HEK293T (cell line): ENCODE measurements at regions not wholly inside any gene's neighbourhood (a gene's known extent, or its start where the extent isn't known, plus 50 kb on each side); places are given as distances from the start of the nearest gene placed in this dataset.

ENCODE experiments used
- CTCF ChIA-PET: fragments of 350-600 bp; formaldehyde crosslinking; extraction: SDS; loops from one replicate; lab custom pipeline; 2021; ENCODE audit warnings: antibody characterized with exemption, inconsistent platforms; lab: Yijun Ruan, JAX
- POLR2A ChIA-PET: fragments of 350-600 bp; formaldehyde crosslinking; extraction: SDS; loops from one replicate; lab custom pipeline; 2020; ENCODE audit warnings: antibody characterized with exemption, inconsistent platforms; lab: Yijun Ruan, JAX
- DNase-seq: peaks from one replicate; pipeline ENCODE4 v3.0.0; 2012; ENCODE audit warnings: mixed read lengths; ENCODE audit errors: extremely low spot score
- ARNT ChIP-seq: fragments of 450-650 bp; IDR thresholded peaks from 2 replicates; pipeline ENCODE4 v1.6.1; 2017; ENCODE audit warnings: mild to moderate bottlenecking
- BHLHE40 ChIP-seq: fragments of 450-650 bp; IDR thresholded peaks from 2 replicates; pipeline ENCODE4 v1.6.1; 2016; ENCODE audit warnings: mild to moderate bottlenecking, moderate library complexity, borderline replicate concordance
- CTBP1 ChIP-seq: fragments of 450-650 bp; IDR thresholded peaks from 2 replicates; pipeline ENCODE4 v1.6.1; 2016; ENCODE audit warnings: borderline replicate concordance
- ELF4 ChIP-seq: fragments of 450-650 bp; IDR thresholded peaks from 2 replicates; pipeline ENCODE4 v1.6.1; 2017; ENCODE audit warnings: antibody characterized with exemption
- FOXA1 ChIP-seq: fragments of 450-650 bp; IDR thresholded peaks from 2 replicates; pipeline ENCODE4 v1.6.1; 2016; ENCODE audit warnings: mild to moderate bottlenecking
- FOXK2 ChIP-seq: fragments of 450-650 bp; IDR thresholded peaks from 2 replicates; pipeline ENCODE4 v1.6.1; 2016; ENCODE audit warnings: mild to moderate bottlenecking
- FOXM1 ChIP-seq: fragments of 450-650 bp; IDR thresholded peaks from 2 replicates; pipeline ENCODE4 v1.6.1; 2017; ENCODE audit warnings: mild to moderate bottlenecking, borderline replicate concordance
- HDGF ChIP-seq: fragments of 450-650 bp; IDR thresholded peaks from 2 replicates; pipeline ENCODE4 v1.6.1; 2017; ENCODE audit warnings: antibody characterized with exemption, borderline replicate concordance
- L3MBTL2 ChIP-seq: fragments of 450-650 bp; conservative IDR thresholded peaks from 2 replicates; pipeline ENCODE4 v1.6.1; 2016; ENCODE audit warnings: mild to moderate bottlenecking
- LEF1 ChIP-seq: fragments of 450-650 bp; IDR thresholded peaks from 2 replicates; pipeline ENCODE4 v1.6.1; 2017; ENCODE audit warnings: mild to moderate bottlenecking, borderline replicate concordance
- NFRKB ChIP-seq: fragments of 450-650 bp; IDR thresholded peaks from 2 replicates; pipeline ENCODE4 v1.6.1; 2016; ENCODE audit warnings: mild to moderate bottlenecking, moderate library complexity
- SP1 ChIP-seq: fragments of 450-650 bp; IDR thresholded peaks from 2 replicates; pipeline ENCODE4 v1.6.1; 2017
- SUZ12 ChIP-seq: fragments of 450-650 bp; IDR thresholded peaks from 2 replicates; pipeline ENCODE4 v1.6.1; 2016; ENCODE audit warnings: mild to moderate bottlenecking
- TARDBP ChIP-seq: fragments of 450-650 bp; IDR thresholded peaks from 2 replicates; pipeline ENCODE4 v1.6.1; 2016
- ZNF384 ChIP-seq: fragments of 450-650 bp; IDR thresholded peaks from 2 replicates; pipeline ENCODE4 v1.6.1; 2016
- TF ChIP-seq, protein P1 (sequence below): fragments of 450-650 bp; IDR thresholded peaks from 2 replicates; pipeline ENCODE4 v1.6.1; 2016

DNA sequence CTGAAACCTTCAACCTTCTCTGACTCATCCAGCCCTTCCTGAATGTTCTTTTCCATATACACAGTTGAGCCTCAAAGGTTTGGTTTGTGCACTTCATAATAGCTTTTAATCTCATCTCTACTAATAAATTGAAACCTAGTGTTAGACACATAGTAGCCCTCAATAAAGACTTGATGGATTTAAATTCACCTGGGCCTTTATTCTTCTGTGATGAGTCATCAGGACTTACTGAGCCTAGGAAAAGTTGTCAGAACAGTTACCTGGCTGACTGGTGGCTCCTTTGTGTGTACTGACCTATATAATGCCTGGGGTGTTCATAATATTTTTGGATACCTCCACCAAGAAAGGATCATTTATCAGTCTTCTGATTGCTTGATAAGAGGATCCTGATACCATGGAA is 86.4 kb upstream of the NTF3 start:
- CTCF ChIA-PET, result no interaction called here

DNA sequence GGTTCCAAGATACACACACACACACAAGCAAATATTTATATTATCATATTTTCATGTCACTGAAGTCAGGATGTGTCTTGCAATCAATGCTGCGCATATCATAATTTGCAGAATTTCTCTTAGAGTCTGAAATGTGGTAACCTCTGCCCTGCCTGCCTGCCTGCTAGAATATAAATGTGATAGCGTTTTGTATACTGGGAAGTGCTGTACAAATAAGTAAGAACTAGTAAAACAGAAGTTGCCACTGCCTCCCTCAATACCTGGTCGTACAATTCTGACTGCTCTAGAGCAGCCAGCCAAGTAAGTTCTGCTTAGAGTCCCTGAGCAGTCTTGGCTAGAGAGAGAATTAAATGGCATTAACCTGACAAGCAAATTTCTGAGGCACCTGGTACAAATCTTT is 83.9 kb upstream of the NTF3 start:
- no peak for DNase-seq
- CTCF ChIA-PET, result no interaction called here
- POLR2A ChIA-PET, result no interaction called here
- no peak for TF ChIP-seq FOXK2

More for the DNA sequence above, 86.4 kb upstream of the NTF3 start:
- no peak for TF ChIP-seq L3MBTL2
- no peak for TF ChIP-seq FOXA1
- TF ChIP-seq, protein P1, sequence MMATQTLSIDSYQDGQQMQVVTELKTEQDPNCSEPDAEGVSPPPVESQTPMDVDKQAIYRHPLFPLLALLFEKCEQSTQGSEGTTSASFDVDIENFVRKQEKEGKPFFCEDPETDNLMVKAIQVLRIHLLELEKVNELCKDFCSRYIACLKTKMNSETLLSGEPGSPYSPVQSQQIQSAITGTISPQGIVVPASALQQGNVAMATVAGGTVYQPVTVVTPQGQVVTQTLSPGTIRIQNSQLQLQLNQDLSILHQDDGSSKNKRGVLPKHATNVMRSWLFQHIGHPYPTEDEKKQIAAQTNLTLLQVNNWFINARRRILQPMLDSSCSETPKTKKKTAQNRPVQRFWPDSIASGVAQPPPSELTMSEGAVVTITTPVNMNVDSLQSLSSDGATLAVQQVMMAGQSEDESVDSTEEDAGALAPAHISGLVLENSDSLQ, result no peak
- TF ChIP-seq CTBP1, result no peak
- no peak for TF ChIP-seq NFRKB
- TF ChIP-seq ZNF384, result no peak
- TF ChIP-seq SUZ12, result no peak
- TF ChIP-seq FOXM1, result no peak
- no peak for TF ChIP-seq BHLHE40
- no peak for TF ChIP-seq FOXK2
- no peak for TF ChIP-seq LEF1
- TF ChIP-seq HDGF, result no peak
- no peak for TF ChIP-seq ARNT
- no peak for TF ChIP-seq TARDBP
- no peak for TF ChIP-seq ELF4
- TF ChIP-seq SP1, result no peak
- DNase-seq, result no peak
- POLR2A ChIA-PET, result no interaction called here

DNA sequence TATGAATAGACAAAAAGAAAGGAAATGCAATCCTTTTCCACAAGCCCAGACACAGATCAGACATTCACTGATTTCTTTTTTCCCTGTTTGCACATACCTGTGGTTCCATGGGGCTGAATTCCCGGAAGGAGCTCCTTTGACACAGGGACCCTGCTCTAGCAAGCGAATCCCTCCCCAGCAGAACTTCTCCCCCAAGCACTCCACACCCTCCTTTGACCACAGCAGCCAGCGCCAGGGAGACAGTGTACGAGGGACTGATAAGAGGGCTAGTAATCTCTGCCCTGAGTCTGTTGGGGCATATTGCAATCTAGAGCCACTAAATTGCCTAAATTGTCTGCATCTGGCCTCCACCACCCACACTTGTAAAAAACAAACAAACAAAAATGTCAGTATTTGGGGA is 83.4 kb upstream of the NTF3 start:
- ChIA-PET CTCF (no interaction called here), POLR2A (no interaction called here)
- TF ChIP-seq FOXK2 (no peak), ARNT (no peak), L3MBTL2 (no peak), FOXA1 (no peak), NFRKB (no peak), ELF4 (no peak), LEF1 (no peak), HDGF (no peak), ZNF384 (no peak), SP1 (no peak), SUZ12 (no peak), CTBP1 (no peak), TARDBP (no peak), BHLHE40 (no peak), FOXM1 (no peak)
- TF ChIP-seq, protein P1, result no peak
- DNase-seq, result no peak

DNA sequence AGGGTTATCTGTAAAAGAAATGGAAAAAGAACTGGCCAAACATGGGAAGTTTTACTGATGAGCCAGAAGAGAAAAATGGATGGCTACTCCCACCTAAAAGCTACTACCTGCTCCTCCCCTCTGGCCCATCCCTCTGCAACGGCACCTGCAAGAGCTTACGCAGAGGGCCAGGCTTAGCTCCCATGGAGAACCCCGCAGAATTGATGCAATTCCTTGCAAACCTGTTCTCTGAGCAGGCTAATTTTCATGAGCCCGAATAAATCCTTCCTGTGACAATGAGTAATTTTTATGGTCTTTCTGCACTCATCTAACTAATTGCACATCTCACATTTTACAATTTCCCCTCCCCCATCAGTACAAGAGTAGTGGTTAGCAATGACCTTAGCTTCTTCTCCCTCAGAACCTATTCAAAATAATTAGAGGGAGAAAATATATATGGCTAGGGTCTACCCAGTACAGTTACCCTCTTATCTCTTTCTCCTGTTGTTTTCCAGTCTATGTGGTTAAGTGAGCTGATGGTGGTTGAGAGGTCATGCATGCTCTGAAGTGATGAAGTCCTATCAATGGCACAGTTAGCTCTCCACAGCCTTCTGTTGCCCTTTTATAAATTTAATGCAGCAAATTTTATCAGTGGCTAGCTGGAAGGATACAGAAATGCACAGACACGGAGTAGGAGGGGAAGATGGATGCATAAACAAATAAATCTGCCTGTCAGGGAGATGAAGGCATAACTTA is 67.7 kb upstream of the NTF3 start:
- no peak for DNase-seq
- POLR2A ChIA-PET, result no interaction called here
- no peak for TF ChIP-seq CTBP1
- no peak for TF ChIP-seq FOXA1
- no peak for TF ChIP-seq BHLHE40
- no peak for TF ChIP-seq ELF4
- CTCF ChIA-PET, result no interaction called here

DNA sequence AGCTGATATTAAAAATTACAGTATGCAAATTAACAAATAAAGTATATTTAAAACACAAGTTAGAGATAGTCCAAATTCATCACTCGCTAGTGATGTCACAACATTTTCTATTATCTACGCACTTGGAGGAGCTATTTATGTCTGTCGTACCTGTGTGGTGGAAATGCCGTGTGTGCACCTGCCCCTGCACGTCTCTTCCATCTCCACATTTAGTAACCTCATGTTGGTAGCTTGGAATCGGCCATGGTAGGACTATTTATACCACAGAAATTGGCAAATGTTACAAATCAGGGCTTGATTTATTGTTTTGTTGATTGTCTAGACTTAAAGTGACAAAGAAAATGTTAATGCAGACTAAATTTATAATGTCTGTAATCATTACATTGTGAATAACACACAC is 62.6 kb upstream of the NTF3 start:
- CTCF ChIA-PET, result no interaction called here
- no peak for TF ChIP-seq SUZ12
- TF ChIP-seq FOXM1, result no peak
- no peak for TF ChIP-seq NFRKB
- no peak for TF ChIP-seq TARDBP
- no peak for TF ChIP-seq HDGF
- TF ChIP-seq, protein P1, result no peak
- no peak for TF ChIP-seq CTBP1
- TF ChIP-seq BHLHE40, result no peak
- no peak for TF ChIP-seq FOXA1
- no peak for TF ChIP-seq ZNF384
- no peak for TF ChIP-seq LEF1
- no peak for TF ChIP-seq FOXK2
- TF ChIP-seq ELF4, result no peak
- no peak for TF ChIP-seq SP1
- TF ChIP-seq L3MBTL2, result no peak
- POLR2A ChIA-PET, result no interaction called here
- DNase-seq, result no peak

DNA sequence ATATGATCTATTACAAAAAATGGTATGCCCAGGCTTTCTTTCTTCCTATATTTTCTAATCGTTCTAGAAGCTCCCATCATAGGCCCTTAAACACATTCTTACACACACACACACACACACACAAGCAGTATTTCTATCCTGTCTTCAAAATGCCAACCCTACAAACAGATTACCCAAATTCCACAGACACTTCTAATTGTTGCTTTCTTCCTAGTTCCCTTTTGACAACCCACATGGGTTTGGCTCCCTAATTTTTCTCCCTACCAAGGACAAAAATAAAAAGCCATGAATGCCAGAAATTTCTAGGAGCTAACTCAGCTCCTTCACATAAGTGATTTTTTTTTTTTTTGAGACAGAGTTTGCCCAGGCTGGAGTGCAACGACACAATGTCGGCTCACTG is 60.3 kb upstream of the NTF3 start:
- no peak for DNase-seq
- ChIA-PET POLR2A (no interaction called here), CTCF (no interaction called here)
- TF ChIP-seq LEF1 (no peak), FOXA1 (no peak), TARDBP (no peak), NFRKB (no peak), ELF4 (no peak), FOXK2 (no peak), SP1 (no peak), FOXM1 (no peak), HDGF (no peak), ZNF384 (no peak)

DNA sequence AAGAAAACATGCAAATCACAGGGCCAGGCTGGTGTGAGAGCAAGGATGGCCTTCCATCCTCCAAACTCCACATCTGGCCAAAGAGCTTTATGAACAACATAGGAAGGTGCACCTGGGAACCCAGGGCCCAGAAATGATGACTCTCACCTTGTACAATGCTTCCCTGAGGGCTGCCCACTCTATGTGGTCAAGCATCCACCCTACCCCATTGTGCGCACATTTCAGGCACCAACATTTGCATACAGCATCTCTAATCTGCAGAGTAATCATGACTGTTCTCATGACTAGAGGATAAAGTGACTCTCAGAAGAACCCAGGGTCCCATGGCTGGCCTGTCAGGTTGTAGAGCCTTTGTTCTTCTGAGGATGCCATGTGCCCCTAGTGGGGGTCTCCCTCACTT is 57.2 kb upstream of the NTF3 start:
- TF ChIP-seq L3MBTL2, result no peak
- CTCF ChIA-PET, result no interaction called here
- no peak for DNase-seq
- POLR2A ChIA-PET, result no interaction called here
